ENCODE measurements at regions not wholly inside any gene's neighbourhood (a gene's known extent, or its start where the extent isn't known, plus 50 kb on each side); places are given as distances from the start of the nearest gene placed in this dataset.

- H3K36me3 ChIP-seq (replicated peaks in 1 of 2) = no peaks in the 10 kb centered on the region
- H3K27me3 ChIP-seq = no peaks in the 10 kb centered on the region
- intact Hi-C loops (cut with DNase I) = no loop called here
- WGBS, 4 donors = 78 to 81% (median 80%) methylated on average over 5 of the region's 5 CpGs
- no peaks in the 10 kb centered on the region for H3K4me1 ChIP-seq (replicated peaks in 1 of 2)
- DNase-seq = no peak
- no peaks in the 10 kb centered on the region for H3K9me3 ChIP-seq (replicated peaks in 1 of 3)
- H3K4me3 ChIP-seq = no peak overlapping the region
- TF ChIP-seq, protein P1, sequence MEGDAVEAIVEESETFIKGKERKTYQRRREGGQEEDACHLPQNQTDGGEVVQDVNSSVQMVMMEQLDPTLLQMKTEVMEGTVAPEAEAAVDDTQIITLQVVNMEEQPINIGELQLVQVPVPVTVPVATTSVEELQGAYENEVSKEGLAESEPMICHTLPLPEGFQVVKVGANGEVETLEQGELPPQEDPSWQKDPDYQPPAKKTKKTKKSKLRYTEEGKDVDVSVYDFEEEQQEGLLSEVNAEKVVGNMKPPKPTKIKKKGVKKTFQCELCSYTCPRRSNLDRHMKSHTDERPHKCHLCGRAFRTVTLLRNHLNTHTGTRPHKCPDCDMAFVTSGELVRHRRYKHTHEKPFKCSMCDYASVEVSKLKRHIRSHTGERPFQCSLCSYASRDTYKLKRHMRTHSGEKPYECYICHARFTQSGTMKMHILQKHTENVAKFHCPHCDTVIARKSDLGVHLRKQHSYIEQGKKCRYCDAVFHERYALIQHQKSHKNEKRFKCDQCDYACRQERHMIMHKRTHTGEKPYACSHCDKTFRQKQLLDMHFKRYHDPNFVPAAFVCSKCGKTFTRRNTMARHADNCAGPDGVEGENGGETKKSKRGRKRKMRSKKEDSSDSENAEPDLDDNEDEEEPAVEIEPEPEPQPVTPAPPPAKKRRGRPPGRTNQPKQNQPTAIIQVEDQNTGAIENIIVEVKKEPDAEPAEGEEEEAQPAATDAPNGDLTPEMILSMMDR (IDR thresholded peaks at IDR 0.05) = no peak
- no peak for TF ChIP-seq POLR2A (IDR thresholded peaks at IDR 0.05)
- H3K27ac ChIP-seq = no peak overlapping the region
Observed at GRCh38 chr7:145053781-145054180, 217.9 kb upstream of the TPK1 start.

DNA sequence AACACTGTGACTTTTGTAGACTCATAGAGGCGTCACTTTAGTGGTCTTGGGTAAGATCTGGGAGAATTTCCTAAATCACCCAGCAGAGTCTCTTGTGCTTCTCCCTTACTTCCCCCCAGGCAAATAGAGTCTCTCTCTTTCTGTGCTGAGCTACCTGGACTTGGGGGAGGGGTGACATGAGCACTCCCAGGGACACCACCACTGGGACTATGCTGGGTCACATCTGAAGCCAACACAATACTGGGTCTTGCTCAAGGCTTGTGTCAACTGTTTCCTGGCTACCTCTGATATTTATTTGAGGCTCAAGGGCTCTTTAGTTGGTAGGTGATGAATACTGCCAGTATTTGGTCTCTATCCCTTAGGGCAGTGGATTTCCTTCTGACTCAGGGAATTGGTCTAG, 214.6 kb upstream of the TPK1 start:
- Histone ChIP-seq H3K9me3 (replicated peaks in 1 of 3) (no peaks in the 10 kb centered on the region), H3K36me3 (replicated peaks in 1 of 2) (no peaks in the 10 kb centered on the region), H3K4me3 (no peak overlapping the region), H3K27ac (no peak overlapping the region), H3K4me1 (replicated peaks in 1 of 2) (no peaks in the 10 kb centered on the region), H3K27me3 (no peaks in the 10 kb centered on the region)
- DNase-seq = no peak
- 80 to 88% (median 87%) methylated on average over 1 of the region's 1 CpG for WGBS, 4 donors
- intact Hi-C loops (cut with DNase I) = no loop called here
- TF ChIP-seq, protein P1 (IDR thresholded peaks at IDR 0.05) = no peak
- TF ChIP-seq POLR2A (IDR thresholded peaks at IDR 0.05) = no peak

DNA sequence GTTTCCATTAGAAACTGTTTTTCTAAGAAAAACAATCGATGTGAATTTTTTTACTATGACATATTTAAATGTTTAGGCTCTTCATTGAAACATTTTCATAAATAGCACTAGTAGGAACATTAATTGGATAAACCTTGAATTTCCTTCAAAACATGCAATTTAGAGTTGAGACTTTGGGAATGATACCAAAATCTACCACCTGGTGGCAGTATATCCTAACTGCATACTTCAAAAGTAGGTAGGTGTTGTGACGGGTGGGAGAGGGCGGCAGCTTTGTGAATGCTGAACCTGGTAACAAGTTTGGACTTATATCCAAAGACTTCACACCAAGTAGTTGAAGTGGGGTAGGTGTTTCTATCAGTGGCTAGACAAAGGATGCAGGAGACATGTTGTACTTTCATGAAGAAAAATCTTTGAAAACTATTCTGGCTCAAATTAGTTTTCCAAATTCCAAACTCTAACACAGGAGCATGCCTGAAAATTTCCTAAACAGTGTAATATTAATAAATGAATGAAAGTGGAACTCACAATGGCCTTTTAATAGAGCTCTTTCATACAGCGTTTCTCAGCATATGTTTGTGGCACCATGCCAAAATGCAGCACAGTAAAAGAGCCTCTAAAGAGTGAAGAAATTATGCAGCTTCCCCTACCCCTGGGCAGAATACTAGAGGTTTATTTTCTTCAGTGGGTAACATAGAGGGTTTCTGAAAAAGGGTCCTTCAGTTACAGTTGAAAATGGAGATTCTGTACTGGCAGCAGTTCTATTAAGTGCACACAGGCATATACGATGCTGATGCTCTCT, 201.0 kb upstream of the TPK1 start:
- Histone ChIP-seq H3K27me3 (no peaks in the 10 kb centered on the region), H3K4me1 (replicated peaks in 1 of 2) (peaks cover 0 to 4% of the 10 kb centered on the region in 2 donors), H3K4me3 (no peak overlapping the region), H3K9me3 (replicated peaks in 1 of 3) (no peaks in the 10 kb centered on the region), H3K36me3 (replicated peaks in 1 of 2) (no peaks in the 10 kb centered on the region), H3K27ac (no peak overlapping the region)
- DNase-seq = peak in 5 of 7 donors; percentile 13 to 46 (median 31)
- WGBS, 4 donors = 12 to 18% (median 16%) methylated on average over 5 of the region's 5 CpGs
- intact Hi-C loops (cut with DNase I) = loop anchor here in 1 of 2 donors (5.0 kb wide), 1 partner anchor 1050 kb away; no protein-coding TSS in a partner anchor
- TF ChIP-seq, protein P1 (IDR thresholded peaks at IDR 0.05) = peak; percentile 55 to 83 (median 72)
- TF ChIP-seq POLR2A (IDR thresholded peaks at IDR 0.05) = no peak

DNA sequence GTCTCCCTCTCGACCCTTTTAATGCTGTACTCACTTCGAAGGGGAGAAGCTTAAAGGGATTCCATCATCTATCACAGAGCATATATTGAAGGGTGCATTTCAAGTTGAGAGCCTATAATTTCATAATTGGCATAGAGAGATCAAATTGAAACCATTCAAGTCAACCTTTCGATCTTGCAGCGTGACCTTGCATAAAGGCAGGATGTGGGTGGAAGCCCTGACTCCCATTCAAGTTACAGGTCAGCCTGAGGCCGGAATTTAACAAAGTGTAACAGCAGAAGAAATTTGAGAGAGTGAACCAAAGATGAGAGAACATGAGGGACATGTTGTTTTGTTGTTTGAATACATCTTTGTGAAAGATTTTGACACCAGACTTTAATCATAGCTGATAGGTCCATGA, 195.3 kb upstream of the TPK1 start:
- no peaks in the 10 kb centered on the region for H3K4me1 ChIP-seq (replicated peaks in 1 of 2)
- 52 to 79% (median 54%) methylated on average over 5 of the region's 5 CpGs for WGBS, 4 donors
- H3K9me3 ChIP-seq (replicated peaks in 1 of 3) = no peaks in the 10 kb centered on the region
- no peaks in the 10 kb centered on the region for H3K36me3 ChIP-seq (replicated peaks in 1 of 2)
- TF ChIP-seq, protein P1 (IDR thresholded peaks at IDR 0.05) = no peak
- no peak for TF ChIP-seq POLR2A (IDR thresholded peaks at IDR 0.05)
- intact Hi-C loops (cut with DNase I) = no loop called here
- no peak overlapping the region for H3K4me3 ChIP-seq
- no peak overlapping the region for H3K27ac ChIP-seq
- H3K27me3 ChIP-seq = no peaks in the 10 kb centered on the region
- no peak for DNase-seq
